ENCODE measurements at regions not wholly inside any gene's neighbourhood (a gene's known extent, or its start where the extent isn't known, plus 50 kb on each side); places are given as distances from the start of the nearest gene placed in this dataset.

GRCh38 chr13:50693727-50694126 is 149.8 kb downstream of the DLEU7 start:
- no peak overlapping the region for H2BK20ac ChIP-seq (ENCODE audit: low read depth, low read length, poor library complexity, severe bottlenecking)
- no peak overlapping the region for H2BK12ac ChIP-seq (ENCODE audit: insufficient read length, low read depth, low read length)
- no peak overlapping the region for H4K8ac ChIP-seq (replicated peaks; ENCODE audit: insufficient read length, low read depth, low read length)
- WGBS (ENCODE audit: extremely low coverage, insufficient read length, low lambda C conversion rate), result no CpG with 5 or more reads among the region's 2 CpGs
- no peak overlapping the region for H4K91ac ChIP-seq (ENCODE audit: insufficient read length, low read depth, low read length)
- no peak overlapping the region for H2BK120ac ChIP-seq (ENCODE audit: low read depth, low read length, poor library complexity, severe bottlenecking)
- no peaks in the 10 kb centered on the region for H3K79me2 ChIP-seq (ENCODE audit: insufficient read depth, low read length)
- Mint-ChIP-seq H3K36me3 (ENCODE audit: insufficient read depth in 1 of 3, low read depth in 3 of 3) (no peaks in the 10 kb centered on the region), H3K27me3 (ENCODE audit: low read depth) (no peaks in the 10 kb centered on the region), H3K4me3 (no peak overlapping the region), H3K27ac (no peak overlapping the region), H3K9me3 (no peaks in the 10 kb centered on the region), H3K4me1 (peaks cover 24 to 34% of the 10 kb centered on the region in 2 experiments)
- no peak overlapping the region for H3K4me2 ChIP-seq (ENCODE audit: insufficient read depth, insufficient read length, low read length)
- H2BK5ac ChIP-seq (ENCODE audit: insufficient read length, low read length), result no peak overlapping the region
- H3K9ac ChIP-seq (ENCODE audit: extremely low read depth, insufficient read length, low read length), result no peak overlapping the region
- no peak overlapping the region for H3K18ac ChIP-seq (ENCODE audit: insufficient read length, low read depth, low read length)
- no peak overlapping the region for H3K4ac ChIP-seq (ENCODE audit: low read depth, low read length)
- H3K56ac ChIP-seq (ENCODE audit: insufficient read length, low read depth, low read length), result no peak overlapping the region
- no peak overlapping the region for H2BK15ac ChIP-seq (ENCODE audit: low read depth, low read length)
- H4K5ac ChIP-seq (ENCODE audit: insufficient read length, low read depth, low read length), result no peak overlapping the region
- H4K20me1 ChIP-seq (ENCODE audit: control insufficient read depth, insufficient read depth, insufficient read length), result no peaks in the 10 kb centered on the region
- no peak for DNase-seq
- peaks cover 2% of the 10 kb centered on the region; the same call in 1 of the 2 replicates for H3K4me1 ChIP-seq (ENCODE audit: insufficient read depth, low read length)
- H3K14ac ChIP-seq (ENCODE audit: insufficient read depth, low read length), result no peak overlapping the region
- H3K79me1 ChIP-seq (ENCODE audit: insufficient read depth, low read depth, low read length, poor library complexity, severe bottlenecking), result no peaks in the 10 kb centered on the region
- H3K23ac ChIP-seq (ENCODE audit: insufficient read length, low read depth, low read length), result no peak overlapping the region
- TF ChIP-seq CTCF (conservative IDR thresholded peaks at IDR 0.05), result no peak
- H3K23me2 ChIP-seq (ENCODE audit: insufficient read length, low read depth, low read length, poor library complexity, severe bottlenecking), result no peaks in the 10 kb centered on the region
- no peak overlapping the region for H2AK5ac ChIP-seq (ENCODE audit: insufficient read length, low read length)
- no peak overlapping the region for H3K27ac ChIP-seq (ENCODE audit: insufficient read length, low read depth, low read length)
- no peaks in the 10 kb centered on the region for H3K9me3 ChIP-seq (ENCODE audit: control insufficient read depth, low read depth, low read length)
- no peak overlapping the region for H3T11ph ChIP-seq (ENCODE audit: low read length)
- no peak overlapping the region for H2AFZ ChIP-seq (ENCODE audit: low read length)
- H3K27me3 ChIP-seq (ENCODE audit: insufficient read depth, low read length), result no peaks in the 10 kb centered on the region

Data from H9 (cell line).